Gastrocnemius medialis (tissue), 4 donors: ENCODE measurements at regions not wholly inside any gene's neighbourhood (a gene's known extent, or its start where the extent isn't known, plus 50 kb on each side); places are given as distances from the start of the nearest gene placed in this dataset.

ENCODE experiments used
- ATAC-seq, 2 donors: fragments of 150-250 bp; one replicate each; pipeline ENCODE4 v1.9.1; 2016
- DNase-seq, 2 donors: peaks; one replicate each; pipeline ENCODE4 v3.0.0-alpha.2; 2019
- H3K27ac ChIP-seq, 4 donors: fragments of 200-600 bp; sonication (generic); 1 replicate in 1 of 4; 2 replicates in 3 of 4; pipeline ENCODE4 v1.5.1; 2016 to 2018; ENCODE audit warnings: mild to moderate bottlenecking in 2 of 4, moderate library complexity in 1 of 4
- H3K27me3 ChIP-seq, 3 donors: fragments of 200-600 bp; sonication (generic) in 2 of 3; 1 replicate in 1 of 3; 2 replicates in 2 of 3; pipeline versions ENCODE4 v1.5.1 to v1.6.0; 2016 to 2019; ENCODE audit warnings: mild to moderate bottlenecking in 1 of 3, moderate library complexity in 1 of 3
- H3K36me3 ChIP-seq, 2 donors: fragments of 200-600 bp; sonication (generic) in 1 of 2; one replicate each; pipeline ENCODE4 v1.5.1; 2017 to 2018
- H3K4me1 ChIP-seq, 2 donors: fragments of 200-600 bp; sonication (generic) in 1 of 2; one replicate each; pipeline ENCODE4 v1.5.1; 2016 to 2017; ENCODE audit warnings: mild to moderate bottlenecking in 2 of 2
- H3K4me3 ChIP-seq, 4 donors: fragments of 200-600 bp; sonication (generic) in 3 of 4; 1 replicate in 1 of 4; 2 replicates in 3 of 4; pipeline ENCODE4 v1.5.1; 2016 to 2019; ENCODE audit warnings: mild to moderate bottlenecking in 2 of 4
- H3K9me3 ChIP-seq, 3 donors: fragments of 200-600 bp; sonication (generic) in 2 of 3; 1 replicate in 1 of 3; 2 replicates in 2 of 3; pipeline ENCODE4 v1.5.1; 2016 to 2019
- POLR2A ChIP-seq, 2 donors: fragments of 450-650 bp; IDR thresholded peaks; one replicate each; pipeline ENCODE4 v1.6.1; 2017; ENCODE audit warnings: antibody characterized with exemption in 2 of 2, mild to moderate bottlenecking in 2 of 2, moderate library complexity in 2 of 2
- in situ Hi-C, 4 donors: fragments of 200-750 bp; cut with MboI; loops; one replicate each; pipeline versions ENCODE4 v1.15.0 to v1.8.0; 2017; ENCODE audit warnings: low sequenced_read_pairs in 4 of 4
- intact Hi-C: fragments of 100-400 bp; cut with DNase I; formaldehyde crosslinking; loops from one replicate; pipeline ENCODE4 v1.15.1; 2023; ENCODE audit warnings: low total_unique reads
- TF ChIP-seq, protein P1 (sequence below), 5 experiments: fragments of 450-650 bp in 3 of 5; fragments of 200-600 bp in 2 of 5; sonication (generic) in 2 of 5; IDR thresholded peaks in 4 of 5; conservative IDR thresholded peaks in 1 of 5; 1 replicate in 4 of 5; 2 replicates in 1 of 5; pipeline ENCODE4 v1.5.1; 2016 to 2019; ENCODE audit warnings: antibody characterized with exemption in 5 of 5, mild to moderate bottlenecking in 3 of 5, moderate library complexity in 3 of 5

DNA sequence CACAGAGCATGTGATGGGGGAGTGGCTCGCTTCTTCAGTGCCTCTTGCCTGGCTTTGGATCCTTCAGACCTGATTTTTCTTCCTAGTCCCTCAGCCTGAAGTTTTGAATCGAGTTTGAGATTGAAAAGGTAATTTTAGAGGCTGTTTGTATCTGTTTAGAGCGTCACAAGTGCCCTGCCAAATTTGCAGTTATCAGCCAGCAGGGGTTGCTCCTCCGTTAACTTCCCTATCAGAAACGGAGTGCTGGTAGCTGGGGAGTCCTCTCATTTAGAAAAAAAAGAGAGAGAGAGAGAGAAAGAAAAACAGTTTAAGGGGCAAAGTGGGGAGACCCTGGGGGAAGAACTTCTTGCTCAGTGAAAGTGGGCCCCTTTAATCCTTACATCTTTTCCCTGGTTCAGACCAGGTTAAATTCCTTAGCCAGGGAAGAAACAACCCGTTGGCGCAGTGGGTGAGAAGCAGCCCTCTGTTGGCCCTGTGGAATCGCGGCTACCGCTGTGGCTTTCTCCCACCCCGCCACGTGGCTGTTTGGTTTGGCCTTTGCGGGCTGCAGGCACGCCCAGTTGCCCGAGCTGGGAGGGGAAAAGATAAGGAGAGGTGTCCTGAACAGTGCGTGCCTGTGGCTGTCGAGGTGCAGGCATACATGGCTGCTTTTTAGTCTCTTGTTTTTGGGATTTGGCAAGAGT, 576.7 kb upstream of the ACO1 start:
- intact Hi-C loops (no loop called here), in situ Hi-C loops (loop anchor here in 1 of 4 donors (25.0 kb wide), 1 partner anchor 695 kb away; no protein-coding TSS in a partner anchor)
- no peaks in the 10 kb centered on the region for H3K27me3 ChIP-seq
- no peaks in the 10 kb centered on the region for H3K4me1 ChIP-seq
- TF ChIP-seq, protein P1, sequence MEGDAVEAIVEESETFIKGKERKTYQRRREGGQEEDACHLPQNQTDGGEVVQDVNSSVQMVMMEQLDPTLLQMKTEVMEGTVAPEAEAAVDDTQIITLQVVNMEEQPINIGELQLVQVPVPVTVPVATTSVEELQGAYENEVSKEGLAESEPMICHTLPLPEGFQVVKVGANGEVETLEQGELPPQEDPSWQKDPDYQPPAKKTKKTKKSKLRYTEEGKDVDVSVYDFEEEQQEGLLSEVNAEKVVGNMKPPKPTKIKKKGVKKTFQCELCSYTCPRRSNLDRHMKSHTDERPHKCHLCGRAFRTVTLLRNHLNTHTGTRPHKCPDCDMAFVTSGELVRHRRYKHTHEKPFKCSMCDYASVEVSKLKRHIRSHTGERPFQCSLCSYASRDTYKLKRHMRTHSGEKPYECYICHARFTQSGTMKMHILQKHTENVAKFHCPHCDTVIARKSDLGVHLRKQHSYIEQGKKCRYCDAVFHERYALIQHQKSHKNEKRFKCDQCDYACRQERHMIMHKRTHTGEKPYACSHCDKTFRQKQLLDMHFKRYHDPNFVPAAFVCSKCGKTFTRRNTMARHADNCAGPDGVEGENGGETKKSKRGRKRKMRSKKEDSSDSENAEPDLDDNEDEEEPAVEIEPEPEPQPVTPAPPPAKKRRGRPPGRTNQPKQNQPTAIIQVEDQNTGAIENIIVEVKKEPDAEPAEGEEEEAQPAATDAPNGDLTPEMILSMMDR (IDR thresholded peaks at IDR 0.05 in 4 of 5, conservative IDR thresholded peaks at IDR 0.05 in 1 of 5), result no peak
- no peak for TF ChIP-seq POLR2A (IDR thresholded peaks at IDR 0.05)
- H3K4me3 ChIP-seq, result no peak overlapping the region
- H3K27ac ChIP-seq, result no peak overlapping the region
- H3K9me3 ChIP-seq, result no peaks in the 10 kb centered on the region
- DNase-seq (no peak), ATAC-seq (no peak)
- H3K36me3 ChIP-seq, result no peaks in the 10 kb centered on the region

DNA sequence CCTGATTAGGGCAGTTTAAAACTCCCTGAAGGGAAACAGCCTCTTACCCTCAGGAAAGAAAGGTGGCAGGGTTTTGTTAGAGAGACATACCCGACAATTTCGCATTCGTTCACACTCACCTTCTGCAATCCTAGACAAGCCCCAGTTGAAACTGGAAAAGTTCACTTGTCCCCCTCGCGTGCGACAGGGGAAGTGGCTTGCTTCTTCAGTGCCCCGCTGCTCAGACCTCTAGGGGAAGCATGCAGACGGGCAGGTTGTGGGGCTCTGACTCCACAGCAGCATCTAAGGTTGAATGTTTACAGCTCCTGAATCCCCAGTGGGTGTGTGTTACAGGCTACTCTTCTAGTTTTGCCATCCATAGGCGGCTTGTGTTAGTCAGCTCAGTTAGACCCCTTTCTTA, 575.7 kb upstream of the ACO1 start:
- no peak for DNase-seq
- Histone ChIP-seq H3K9me3 (no peaks in the 10 kb centered on the region), H3K27ac (no peak overlapping the region), H3K36me3 (no peaks in the 10 kb centered on the region), H3K4me1 (no peaks in the 10 kb centered on the region), H3K27me3 (no peaks in the 10 kb centered on the region), H3K4me3 (no peak overlapping the region)
- no peak for ATAC-seq
- intact Hi-C loops (no loop called here), in situ Hi-C loops (loop anchor here in 1 of 4 donors (25.0 kb wide), 1 partner anchor 696 kb away; no protein-coding TSS in a partner anchor)
- no peak for TF ChIP-seq POLR2A (IDR thresholded peaks at IDR 0.05)
- TF ChIP-seq, protein P1 (IDR thresholded peaks at IDR 0.05 in 4 of 5, conservative IDR thresholded peaks at IDR 0.05 in 1 of 5), result no peak

DNA sequence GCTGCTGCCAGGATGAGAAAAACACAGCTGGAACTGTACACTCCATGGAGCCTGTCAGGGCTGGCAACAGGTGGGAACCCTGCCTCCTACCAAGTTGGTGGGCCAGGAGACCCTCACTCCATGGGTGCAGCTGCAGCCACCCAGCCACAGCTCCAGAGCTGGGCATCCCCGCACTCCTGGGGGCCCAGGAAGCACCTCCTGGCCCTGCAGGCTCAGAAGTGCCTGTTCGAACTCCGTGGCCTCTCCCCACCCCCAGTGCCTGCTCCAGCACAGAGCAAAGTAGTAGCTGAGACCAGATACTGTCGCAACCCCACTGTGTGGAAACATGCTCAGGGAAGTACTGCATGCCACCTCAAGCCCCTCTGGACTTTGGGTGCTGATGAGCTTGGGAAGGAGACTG, 564.0 kb upstream of the ACO1 start:
- no peak for ATAC-seq
- no peaks in the 10 kb centered on the region for H3K27me3 ChIP-seq
- DNase-seq, result no peak

DNA sequence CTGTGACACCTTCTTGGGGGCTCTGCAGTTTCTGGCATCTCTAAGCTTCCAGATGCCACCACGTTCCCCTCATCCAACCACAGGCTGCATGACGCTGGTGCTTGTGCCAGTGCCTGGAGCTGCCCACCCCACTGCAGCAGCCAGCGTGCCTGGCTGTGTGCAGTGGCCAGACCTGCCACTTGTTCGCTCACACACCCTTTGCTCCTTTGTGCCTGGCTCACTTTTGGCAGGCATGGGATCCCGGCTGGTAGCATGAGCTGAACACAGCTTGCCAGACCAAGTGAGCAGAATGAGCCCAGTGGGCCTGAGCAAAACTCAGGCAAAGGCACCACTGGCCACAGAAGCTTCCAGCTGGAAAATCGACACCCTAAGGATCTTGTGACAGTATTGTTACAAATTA, 562.9 kb upstream of the ACO1 start:
- no peaks in the 10 kb centered on the region for H3K36me3 ChIP-seq
- TF ChIP-seq POLR2A (IDR thresholded peaks at IDR 0.05), result no peak
- TF ChIP-seq, protein P1 (IDR thresholded peaks at IDR 0.05 in 4 of 5, conservative IDR thresholded peaks at IDR 0.05 in 1 of 5), result no peak
- no peak for DNase-seq
- H3K4me1 ChIP-seq, result no peaks in the 10 kb centered on the region
- in situ Hi-C loops, result loop anchor here in 1 of 4 donors (25.0 kb wide), 1 partner anchor 709 kb away; no protein-coding TSS in a partner anchor
- intact Hi-C loops, result no loop called here
- no peak overlapping the region for H3K27ac ChIP-seq
- H3K9me3 ChIP-seq, result no peaks in the 10 kb centered on the region
- H3K4me3 ChIP-seq, result no peak overlapping the region
- no peak for ATAC-seq
- no peaks in the 10 kb centered on the region for H3K27me3 ChIP-seq

More for the DNA sequence above, 564.0 kb upstream of the ACO1 start:
- H3K4me3 ChIP-seq, result no peak overlapping the region
- in situ Hi-C loops (loop anchor here in 1 of 4 donors (25.0 kb wide), 1 partner anchor 708 kb away; no protein-coding TSS in a partner anchor), intact Hi-C loops (no loop called here)
- H3K36me3 ChIP-seq, result no peaks in the 10 kb centered on the region
- no peaks in the 10 kb centered on the region for H3K4me1 ChIP-seq
- H3K27ac ChIP-seq, result no peak overlapping the region
- H3K9me3 ChIP-seq, result no peaks in the 10 kb centered on the region
- no peak for TF ChIP-seq POLR2A (IDR thresholded peaks at IDR 0.05)
- TF ChIP-seq, protein P1 (IDR thresholded peaks at IDR 0.05 in 4 of 5, conservative IDR thresholded peaks at IDR 0.05 in 1 of 5), result no peak
